ENCODE measurements at regions not wholly inside any gene's neighbourhood (a gene's known extent, or its start where the extent isn't known, plus 50 kb on each side); places are given as distances from the start of the nearest gene placed in this dataset.

GRCh38 chr17:55632893-55633292 is 89.8 kb downstream of the TMEM100 start:
- in situ Hi-C loops (cut with HindIII; ENCODE audit: low pct_ligation_motif_present, low sequenced_read_pairs) = no loop called here
- H3K36me3 ChIP-seq (replicated peaks) = no peaks in the 10 kb centered on the region
- H3K27me3 ChIP-seq (replicated peaks) = no peaks in the 10 kb centered on the region
- H3K27ac ChIP-seq = no peak overlapping the region
- no peak overlapping the region for H3K4me3 ChIP-seq (ENCODE audit: low read depth, low read length)
- TF ChIP-seq CTCF (IDR thresholded peaks at IDR 0.05; ENCODE audit: low read depth, low read length, missing control alignments) = no peak
- no peak for DNase-seq

- Histone ChIP-seq H3K27me3 (replicated peaks) (no peaks in the 10 kb centered on the region), H3K27ac (no peak overlapping the region), H3K4me3 (ENCODE audit: low read depth, low read length) (no peak overlapping the region), H3K36me3 (replicated peaks) (no peaks in the 10 kb centered on the region)
- DNase-seq = no peak
- in situ Hi-C loops (cut with HindIII; ENCODE audit: low pct_ligation_motif_present, low sequenced_read_pairs) = no loop called here
- no peak for TF ChIP-seq CTCF (IDR thresholded peaks at IDR 0.05; ENCODE audit: low read depth, low read length, missing control alignments)
Observed at GRCh38 chr17:55632236-55632635, 90.4 kb downstream of the TMEM100 start.

- DNase-seq = no peak
- no peak for TF ChIP-seq CTCF (IDR thresholded peaks at IDR 0.05; ENCODE audit: low read depth, low read length, missing control alignments)
- Histone ChIP-seq H3K27me3 (replicated peaks) (no peaks in the 10 kb centered on the region), H3K27ac (no peak overlapping the region), H3K4me3 (ENCODE audit: low read depth, low read length) (no peak overlapping the region), H3K36me3 (replicated peaks) (no peaks in the 10 kb centered on the region)
- in situ Hi-C loops (cut with HindIII; ENCODE audit: low pct_ligation_motif_present, low sequenced_read_pairs) = no loop called here
Observed at GRCh38 chr17:55629995-55630394, 92.7 kb downstream of the TMEM100 start.

GRCh38 chr17:55625521-55625920 is 97.1 kb downstream of the TMEM100 start:
- H3K4me3 ChIP-seq (ENCODE audit: low read depth, low read length) = no peak overlapping the region
- no peak overlapping the region for H3K27ac ChIP-seq
- no peak for DNase-seq
- no peaks in the 10 kb centered on the region for H3K27me3 ChIP-seq (replicated peaks)
- in situ Hi-C loops (cut with HindIII; ENCODE audit: low pct_ligation_motif_present, low sequenced_read_pairs) = no loop called here
- no peaks in the 10 kb centered on the region for H3K36me3 ChIP-seq (replicated peaks)
- no peak for TF ChIP-seq CTCF (IDR thresholded peaks at IDR 0.05; ENCODE audit: low read depth, low read length, missing control alignments)

GRCh38 chr17:55624772-55625433 is 97.8 kb downstream of the TMEM100 start:
- TF ChIP-seq CTCF (IDR thresholded peaks at IDR 0.05; ENCODE audit: low read depth, low read length, missing control alignments) = no peak
- H3K4me3 ChIP-seq (ENCODE audit: low read depth, low read length) = no peak overlapping the region
- H3K36me3 ChIP-seq (replicated peaks) = no peaks in the 10 kb centered on the region
- no peak overlapping the region for H3K27ac ChIP-seq
- in situ Hi-C loops (cut with HindIII; ENCODE audit: low pct_ligation_motif_present, low sequenced_read_pairs) = no loop called here
- H3K27me3 ChIP-seq (replicated peaks) = no peaks in the 10 kb centered on the region
- no peak for DNase-seq

- in situ Hi-C loops (cut with HindIII; ENCODE audit: low pct_ligation_motif_present, low sequenced_read_pairs) = no loop called here
- Histone ChIP-seq H3K27me3 (replicated peaks) (no peaks in the 10 kb centered on the region), H3K4me3 (ENCODE audit: low read depth, low read length) (no peak overlapping the region), H3K27ac (no peak overlapping the region), H3K36me3 (replicated peaks) (no peaks in the 10 kb centered on the region)
- DNase-seq = no peak
- no peak for TF ChIP-seq CTCF (IDR thresholded peaks at IDR 0.05; ENCODE audit: low read depth, low read length, missing control alignments)
Observed at GRCh38 chr17:55622547-55622946, 100.1 kb downstream of the TMEM100 start.
